Activated CD8-positive, alpha-beta T cell treated with anti-CD3 and anti-CD28 coated beads for 36 hours (primary cell): ENCODE measurements at regions not wholly inside any gene's neighbourhood (a gene's known extent, or its start where the extent isn't known, plus 50 kb on each side); places are given as distances from the start of the nearest gene placed in this dataset.

Experiments used
- ATAC-seq: fragments of 200-7000 bp; cut with Tn5 transposase; one replicate; pipeline ENCODE4 v1.10.0; 2021; ENCODE audit warnings: mild to moderate bottlenecking, moderate library complexity
- CTCF ChIA-PET: fragments of 350-600 bp; sonication (Branson Sonifier 250); formaldehyde crosslinking; loops from one replicate; lab custom pipeline; 2021; ENCODE audit warnings: antibody characterized with exemption; lab: Charles Lee
- POLR2A ChIA-PET: fragments of 350-600 bp; sonication (Branson Sonifier 250); formaldehyde crosslinking; loops from one replicate; lab custom pipeline; 2021; ENCODE audit warnings: antibody characterized with exemption; lab: Charles Lee
- DNase-seq: peaks from one replicate; pipeline ENCODE4 v3.0.0-alpha.2; 2020
- H3K27ac Mint-ChIP-seq: one replicate; pipeline ENCODE4 v1.8.0; 2021; ENCODE audit warnings: mild to moderate bottlenecking, mixed read lengths
- H3K27me3 Mint-ChIP-seq: one replicate; pipeline ENCODE4 v1.8.0; 2021; ENCODE audit warnings: mixed read lengths
- H3K36me3 Mint-ChIP-seq: one replicate; pipeline ENCODE4 v1.8.0; 2021; ENCODE audit warnings: low read depth, mixed read lengths
- H3K4me1 Mint-ChIP-seq: one replicate; pipeline ENCODE4 v1.8.0; 2021; ENCODE audit warnings: low read depth, mixed read lengths
- H3K4me3 Mint-ChIP-seq: one replicate; pipeline ENCODE4 v1.8.0; 2021; ENCODE audit warnings: mild to moderate bottlenecking, moderate library complexity, mixed read lengths
- H3K9me3 Mint-ChIP-seq: one replicate; pipeline ENCODE4 v1.8.0; 2021; ENCODE audit warnings: mixed read lengths
- intact Hi-C: fragments of 100-400 bp; cut with micrococcal nuclease; formaldehyde crosslinking; loops from one replicate; pipeline ENCODE4 v1.10.0; 2022
- TF ChIP-seq, protein P1 (sequence below): fragments of 200-600 bp; IDR thresholded peaks from one replicate; pipeline ENCODE4 v1.8.0; 2022; ENCODE audit warnings: antibody characterized with exemption, mild to moderate bottlenecking

GRCh38 chr21:15601390-15601789 lies 128.4 kb upstream of the USP25 start:
- Mint-ChIP-seq H3K36me3 (no peaks in the 10 kb centered on the region), H3K4me3 (no peak overlapping the region), H3K9me3 (no peaks in the 10 kb centered on the region), H3K27me3 (no peaks in the 10 kb centered on the region), H3K27ac (no peak overlapping the region), H3K4me1 (no peaks in the 10 kb centered on the region)
- DNase-seq (no peak), ATAC-seq (no peak)
- intact Hi-C loops, result no loop called here
- TF ChIP-seq, protein P1, sequence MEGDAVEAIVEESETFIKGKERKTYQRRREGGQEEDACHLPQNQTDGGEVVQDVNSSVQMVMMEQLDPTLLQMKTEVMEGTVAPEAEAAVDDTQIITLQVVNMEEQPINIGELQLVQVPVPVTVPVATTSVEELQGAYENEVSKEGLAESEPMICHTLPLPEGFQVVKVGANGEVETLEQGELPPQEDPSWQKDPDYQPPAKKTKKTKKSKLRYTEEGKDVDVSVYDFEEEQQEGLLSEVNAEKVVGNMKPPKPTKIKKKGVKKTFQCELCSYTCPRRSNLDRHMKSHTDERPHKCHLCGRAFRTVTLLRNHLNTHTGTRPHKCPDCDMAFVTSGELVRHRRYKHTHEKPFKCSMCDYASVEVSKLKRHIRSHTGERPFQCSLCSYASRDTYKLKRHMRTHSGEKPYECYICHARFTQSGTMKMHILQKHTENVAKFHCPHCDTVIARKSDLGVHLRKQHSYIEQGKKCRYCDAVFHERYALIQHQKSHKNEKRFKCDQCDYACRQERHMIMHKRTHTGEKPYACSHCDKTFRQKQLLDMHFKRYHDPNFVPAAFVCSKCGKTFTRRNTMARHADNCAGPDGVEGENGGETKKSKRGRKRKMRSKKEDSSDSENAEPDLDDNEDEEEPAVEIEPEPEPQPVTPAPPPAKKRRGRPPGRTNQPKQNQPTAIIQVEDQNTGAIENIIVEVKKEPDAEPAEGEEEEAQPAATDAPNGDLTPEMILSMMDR, result no peak
- ChIA-PET CTCF (interaction anchor here (0.9 kb wide), 1 partner anchor 9 kb away, joined by 3 read pairs; no protein-coding TSS in a partner anchor), POLR2A (no interaction called here)

GRCh38 chr21:15604413-15604812 lies 125.4 kb upstream of the USP25 start:
- no peak overlapping the region for H3K27ac Mint-ChIP-seq
- no peaks in the 10 kb centered on the region for H3K36me3 Mint-ChIP-seq
- TF ChIP-seq, protein P1, result no peak
- DNase-seq, result no peak
- H3K4me3 Mint-ChIP-seq, result no peak overlapping the region
- intact Hi-C loops, result no loop called here
- no peaks in the 10 kb centered on the region for H3K4me1 Mint-ChIP-seq
- ATAC-seq, result no peak
- no peaks in the 10 kb centered on the region for H3K27me3 Mint-ChIP-seq
- no peaks in the 10 kb centered on the region for H3K9me3 Mint-ChIP-seq
- POLR2A ChIA-PET, result no interaction called here
- CTCF ChIA-PET, result interaction anchor here (0.6 kb wide), 1 partner anchor 65 kb away, joined by 3 read pairs; no protein-coding TSS in a partner anchor

- intact Hi-C loops, result no loop called here
- no peak overlapping the region for H3K4me3 Mint-ChIP-seq
- no peaks in the 10 kb centered on the region for H3K27me3 Mint-ChIP-seq
- no peaks in the 10 kb centered on the region for H3K9me3 Mint-ChIP-seq
- no peak for DNase-seq
- ChIA-PET POLR2A (no interaction called here), CTCF (no interaction called here)
- TF ChIP-seq, protein P1, result no peak
- no peaks in the 10 kb centered on the region for H3K36me3 Mint-ChIP-seq
- no peaks in the 10 kb centered on the region for H3K4me1 Mint-ChIP-seq
- no peak overlapping the region for H3K27ac Mint-ChIP-seq
- ATAC-seq, result no peak
Observed at GRCh38 chr21:15614766-15615165, 115.0 kb upstream of the USP25 start.

DNA sequence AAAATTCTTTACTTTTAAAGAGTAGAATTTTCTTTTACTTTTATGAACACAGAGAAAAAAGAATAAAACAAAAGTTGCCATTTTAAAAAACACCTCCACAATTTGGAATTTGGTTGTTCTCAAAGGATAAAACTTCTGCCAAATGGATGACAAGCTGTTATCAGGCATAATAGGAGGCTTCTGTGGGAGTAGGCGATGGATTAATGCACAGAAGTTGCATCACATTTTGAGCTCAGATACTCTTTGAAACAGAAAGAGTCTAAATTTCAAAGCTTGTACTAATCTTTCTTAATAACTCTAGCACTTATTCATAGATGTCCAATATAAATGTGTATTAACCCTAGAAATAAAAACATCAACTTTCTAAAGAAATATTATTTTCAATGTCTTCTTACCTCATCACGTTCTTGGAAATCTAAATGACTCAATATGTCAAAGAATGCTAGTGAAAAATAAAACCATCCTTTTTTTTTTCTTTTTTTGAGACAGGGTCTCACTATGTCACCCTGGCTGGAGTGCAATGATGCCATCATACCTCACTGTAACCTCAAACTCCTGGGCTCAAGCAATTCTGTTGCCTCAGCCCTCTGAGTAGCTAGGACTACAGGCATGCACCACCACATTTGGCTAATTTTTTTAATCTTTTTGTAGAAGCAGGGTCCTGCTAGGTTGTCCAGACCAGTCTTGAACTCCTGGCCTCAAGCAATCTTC lies 112.8 kb upstream of the USP25 start:
- no peak for ATAC-seq
- TF ChIP-seq, protein P1, result no peak
- H3K9me3 Mint-ChIP-seq, result no peaks in the 10 kb centered on the region
- no peaks in the 10 kb centered on the region for H3K27me3 Mint-ChIP-seq
- ChIA-PET POLR2A (interaction anchor here (0.6 kb wide), 1 partner anchor 459 kb away, joined by 3 read pairs; no protein-coding TSS in a partner anchor), CTCF (interaction anchor here (0.8 kb wide), 1 partner anchor 23 kb away, joined by 3 read pairs; no protein-coding TSS in a partner anchor)
- H3K4me1 Mint-ChIP-seq, result no peaks in the 10 kb centered on the region
- no peak overlapping the region for H3K4me3 Mint-ChIP-seq
- no peaks in the 10 kb centered on the region for H3K36me3 Mint-ChIP-seq
- H3K27ac Mint-ChIP-seq, result no peak overlapping the region
- intact Hi-C loops, result no loop called here
- no peak for DNase-seq

GRCh38 chr21:15617964-15618363 lies 111.8 kb upstream of the USP25 start:
- H3K27me3 Mint-ChIP-seq, result no peaks in the 10 kb centered on the region
- no peak overlapping the region for H3K4me3 Mint-ChIP-seq
- H3K36me3 Mint-ChIP-seq, result no peaks in the 10 kb centered on the region
- intact Hi-C loops, result no loop called here
- ChIA-PET CTCF (no interaction called here), POLR2A (no interaction called here)
- ATAC-seq (no peak), DNase-seq (no peak)
- H3K4me1 Mint-ChIP-seq, result no peaks in the 10 kb centered on the region
- H3K27ac Mint-ChIP-seq, result no peak overlapping the region
- H3K9me3 Mint-ChIP-seq, result no peaks in the 10 kb centered on the region
- TF ChIP-seq, protein P1, result no peak
